Endothelial cell of umbilical vein (primary cell): ENCODE measurements at regions not wholly inside any gene's neighbourhood (a gene's known extent, or its start where the extent isn't known, plus 50 kb on each side); places are given as distances from the start of the nearest gene placed in this dataset.

Source experiments
- BruUV-seq: library from RNA; stranded (reverse); fragments of 400-500 nt; replicated peaks from 2 replicates; lab custom pipeline; 2021; lab: Mats Ljungman, UMichigan
- CTCF ChIA-PET: fragments of 300-600, 350-600 bp; sonication (Branson Sonifier 250); formaldehyde crosslinking; loops from one replicate; lab custom pipeline; 2021; ENCODE audit warnings: antibody characterized with exemption, inconsistent platforms; lab: Charles Lee
- POLR2A ChIA-PET: fragments of 300-600, 350-600 bp; sonication (Branson Sonifier 250); formaldehyde crosslinking; loops from one replicate; lab custom pipeline; 2021; ENCODE audit warnings: antibody characterized with exemption, inconsistent platforms; lab: Charles Lee
- DNase-seq: peaks from one replicate; pipeline ENCODE4 v3.0.0-alpha.2; 2011; ENCODE audit warnings: low read depth, low spot score
- FAIRE-seq: peaks from 2 replicates; lab custom pipeline; 2011; peaks lifted over from hg19 to GRCh38; lab: Jason Lieb, UNC
- H2AFZ ChIP-seq: 2 replicates; pipeline ENCODE4 v1.6.0; 2012; ENCODE audit warnings: low read depth, low read length, control low read depth, inconsistent platforms
- H3K27ac ChIP-seq: 2 replicates; pipeline ENCODE4 v1.5.1; 2011; ENCODE audit warnings: low read depth, mild to moderate bottlenecking, control low read depth, low read length, moderate library complexity; ENCODE audit not compliant: insufficient read depth
- H3K27me3 ChIP-seq, 2 experiments: 2 replicates each; pipeline versions ENCODE4 v1.6.0 to v1.6.1; 2011; ENCODE audit warnings: low read length in 2 of 2, mixed read lengths in 1 of 2; ENCODE audit not compliant: control insufficient read depth in 2 of 2, insufficient read depth in 2 of 2
- H3K36me3 ChIP-seq, 2 experiments: 2 replicates in 1 of 2; 3 replicates in 1 of 2; pipeline ENCODE4 v1.5.1; 2011; ENCODE audit warnings: low read length in 2 of 2, mild to moderate bottlenecking in 1 of 2, moderate library complexity in 1 of 2; ENCODE audit not compliant: control insufficient read depth in 2 of 2, insufficient read depth in 2 of 2; ENCODE audit errors: extremely low read depth in 1 of 2
- H3K4me1 ChIP-seq: 3 replicates; pipeline ENCODE4 v1.5.1; 2011; ENCODE audit warnings: mild to moderate bottlenecking, low read length; ENCODE audit not compliant: control insufficient read depth, insufficient read depth; ENCODE audit errors: extremely low read depth
- H3K4me2 ChIP-seq: 2 replicates; pipeline ENCODE4 v1.6.1; 2011; ENCODE audit warnings: low read length, control low read depth, mixed read lengths; ENCODE audit not compliant: insufficient read depth
- H3K4me3 ChIP-seq, 3 experiments: fragments of 200-600 bp in 1 of 3; sonication (generic), shearing (Covaris generic) in 1 of 3; replicated peaks in 1 of 3; 2 replicates each; pipeline ENCODE4 v1.5.1; 2011 to 2016; ENCODE audit warnings: control low read depth in 3 of 3, low read length in 3 of 3, mild to moderate bottlenecking in 2 of 3, inconsistent platforms in 1 of 3, low read depth in 1 of 3, moderate library complexity in 1 of 3; ENCODE audit not compliant: insufficient read depth in 1 of 3
- H3K79me2 ChIP-seq: 2 replicates; pipeline ENCODE4 v1.6.0; 2012; ENCODE audit warnings: low read length, inconsistent platforms; ENCODE audit not compliant: control insufficient read depth, insufficient read depth
- H3K9ac ChIP-seq: replicated peaks from 2 replicates; pipeline ENCODE3; 2011; ENCODE audit warnings: low read length, control low read depth; ENCODE audit not compliant: insufficient read depth; ENCODE audit errors: extremely low read depth
- H3K9me1 ChIP-seq: replicated peaks from 3 replicates; pipeline ENCODE4 v1.6.0; 2011; ENCODE audit warnings: mild to moderate bottlenecking, low read length; ENCODE audit not compliant: control insufficient read depth, insufficient read depth; ENCODE audit errors: extremely low read depth
- H3K9me3 ChIP-seq: replicated peaks from 2 replicates; pipeline ENCODE4 v1.5.1; 2012; ENCODE audit warnings: low read length, inconsistent platforms; ENCODE audit not compliant: control insufficient read depth, insufficient read depth
- H4K20me1 ChIP-seq: replicated peaks from 2 replicates; pipeline ENCODE3; 2011; ENCODE audit warnings: mild to moderate bottlenecking, low read length; ENCODE audit not compliant: control insufficient read depth, insufficient read depth; ENCODE audit errors: extremely low read depth
- CTCF ChIP-seq, 2 donors: IDR thresholded peaks; 1 replicate in 1 of 2; 2 replicates in 1 of 2; pipeline ENCODE4 v1.5.1; 2011; ENCODE audit warnings: low read length in 2 of 2, mild to moderate bottlenecking in 2 of 2, moderate library complexity in 2 of 2, control low read depth in 1 of 2, inconsistent platforms in 1 of 2, low read depth in 1 of 2; ENCODE audit not compliant: insufficient read depth in 1 of 2; ENCODE audit errors: extremely low read depth in 1 of 2
- EZH2 ChIP-seq: IDR thresholded peaks from 2 replicates; pipeline ENCODE4 v1.6.1; 2012; ENCODE audit warnings: borderline replicate concordance, low read depth, mild to moderate bottlenecking, moderate library complexity, low read length, inconsistent platforms; ENCODE audit not compliant: severe bottlenecking
- FOS ChIP-seq: IDR thresholded peaks from 2 replicates; pipeline ENCODE4 v1.6.1; 2011; ENCODE audit warnings: mild to moderate bottlenecking, low read length, moderate library complexity, borderline replicate concordance; ENCODE audit not compliant: insufficient read depth
- GATA2 ChIP-seq: IDR thresholded peaks from 2 replicates; pipeline ENCODE4 v1.7.0; 2011; ENCODE audit warnings: low read depth, mild to moderate bottlenecking, moderate library complexity, mixed read lengths, low read length; ENCODE audit not compliant: insufficient read length, insufficient read depth
- JUN ChIP-seq: IDR thresholded peaks from 2 replicates; pipeline ENCODE4 v1.6.1; 2011; ENCODE audit warnings: borderline replicate concordance, low read depth; ENCODE audit not compliant: insufficient read length, insufficient read depth
- MAX ChIP-seq: IDR thresholded peaks from 2 replicates; pipeline ENCODE4 v1.6.1; 2011; ENCODE audit not compliant: insufficient read depth, insufficient read length
- MYC ChIP-seq: IDR thresholded peaks from one replicate; pipeline ENCODE4 v1.6.1; 2011; ENCODE audit warnings: mild to moderate bottlenecking, low read depth, low read length
- POLR2A ChIP-seq: IDR thresholded peaks from 2 replicates; pipeline ENCODE4 v1.6.1; 2012; ENCODE audit warnings: low read depth, mild to moderate bottlenecking, control low read depth, low read length
- POLR2AphosphoS5 ChIP-seq: IDR thresholded peaks from 2 replicates; pipeline ENCODE4 v1.6.1; 2012; ENCODE audit warnings: low read depth, mild to moderate bottlenecking, control low read depth, low read length, moderate library complexity; ENCODE audit not compliant: insufficient read depth
- dilution Hi-C: fragments of 300-500 bp; cut with MboI; formaldehyde crosslinking; loops from one replicate; pipeline ENCODE4 v1.15.0; 2019; ENCODE audit warnings: low sequenced_read_pairs; ENCODE audit not compliant: extremely low pct_ligation_motif_present
- intact Hi-C: fragments of 100-400 bp; cut with micrococcal nuclease; formaldehyde crosslinking; loops from one replicate; pipeline ENCODE4 v1.10.0; 2022

- dilution Hi-C loops = no loop called here
- peaks cover 2% of the 10 kb centered on the region for H3K9me3 ChIP-seq
- H3K4me1 ChIP-seq = no peaks in the 10 kb centered on the region
- intact Hi-C loops = no loop called here
- no peak overlapping the region for H3K9ac ChIP-seq
- no peak overlapping the region for H3K27ac ChIP-seq
- TF ChIP-seq EZH2 = no peak
- no peak for TF ChIP-seq POLR2AphosphoS5
- TF ChIP-seq MAX = no peak
- no peak for TF ChIP-seq POLR2A
- no peak for TF ChIP-seq MYC
- TF ChIP-seq CTCF (IDR thresholded peaks at IDR 0.05; ENCODE audit: extremely low read depth in 1 of 2, insufficient read depth in 1 of 2, low read depth in 1 of 2, low read length in 2 of 2) = no peak
- no peak for TF ChIP-seq FOS
- no peak for TF ChIP-seq GATA2
- no peak for TF ChIP-seq JUN
- no peak overlapping the region for H3K4me2 ChIP-seq
- no peaks in the 10 kb centered on the region for H3K36me3 ChIP-seq
- H2AFZ ChIP-seq = no peak overlapping the region
- no peak for FAIRE-seq
- no peak overlapping the region for H3K4me3 ChIP-seq
- ChIA-PET CTCF (no interaction called here), POLR2A (no interaction called here)
- no peaks in the 10 kb centered on the region for H3K9me1 ChIP-seq
- DNase-seq = no peak
- no peaks in the 10 kb centered on the region for H3K79me2 ChIP-seq
- no TSS peak for BruUV-seq
- no peaks in the 10 kb centered on the region for H4K20me1 ChIP-seq
- H3K27me3 ChIP-seq = no peaks in the 10 kb centered on the region
Measured at GRCh38 chrX:727738-728621, 97.4 kb downstream of the SHOX start.
